Kidney (tissue), 13 donors: ENCODE measurements at regions not wholly inside any gene's neighbourhood (a gene's known extent, or its start where the extent isn't known, plus 50 kb on each side); places are given as distances from the start of the nearest gene placed in this dataset.

Experiments
- DNase-seq, 5 donors: peaks; one replicate each; pipeline ENCODE4 v3.0.0-alpha.2; 2013 to 2020
- FAIRE-seq: peaks from 2 replicates; lab custom pipeline; 2012; peaks lifted over from hg19 to GRCh38; lab: Jason Lieb, UNC
- H3K27ac ChIP-seq, 2 donors: one replicate each; pipeline ENCODE4 v1.7.0; 2013; ENCODE audit warnings: low read depth in 2 of 2, low read length in 2 of 2, inconsistent platforms in 1 of 2
- H3K27me3 ChIP-seq: one replicate; pipeline ENCODE4 v1.7.1; 2013; ENCODE audit warnings: low read length, inconsistent platforms; ENCODE audit not compliant: control insufficient read depth, insufficient read depth
- H3K36me3 ChIP-seq, 3 donors: one replicate each; pipeline versions ENCODE4 v1.7.0 to v1.7.1; 2013; ENCODE audit warnings: low read length in 3 of 3, control low read depth in 1 of 3, inconsistent platforms in 1 of 3; ENCODE audit not compliant: insufficient read depth in 3 of 3, control insufficient read depth in 2 of 3
- H3K4me1 ChIP-seq, 3 donors: one replicate each; pipeline versions ENCODE4 v1.7.0 to v1.7.1; 2013; ENCODE audit warnings: low read length in 3 of 3, inconsistent platforms in 1 of 3, low read depth in 1 of 3; ENCODE audit not compliant: control insufficient read depth in 2 of 3, insufficient read depth in 2 of 3
- H3K4me3 ChIP-seq, 3 donors: one replicate each; pipeline versions ENCODE4 v1.7.0 to v1.8.1; 2013; ENCODE audit warnings: low read length in 3 of 3, control low read depth in 1 of 3, inconsistent platforms in 1 of 3
- H3K9ac ChIP-seq, 3 donors: one replicate each; pipeline versions ENCODE4 v1.7.0 to v1.7.1; 2013; ENCODE audit warnings: low read length in 3 of 3, control low read depth in 1 of 3, inconsistent platforms in 1 of 3
- H3K9me3 ChIP-seq, 3 donors: one replicate each; pipeline versions ENCODE4 v1.7.0 to v1.7.1; 2013; ENCODE audit warnings: low read length in 3 of 3, control low read depth in 1 of 3, inconsistent platforms in 1 of 3; ENCODE audit not compliant: control insufficient read depth in 2 of 3, insufficient read depth in 1 of 3
- CTCF ChIP-seq: IDR thresholded peaks from 3 replicates; pipeline ENCODE4 v1.5.1; 2012; ENCODE audit warnings: mild to moderate bottlenecking, moderate library complexity, borderline replicate concordance; ENCODE audit not compliant: insufficient read depth; ENCODE audit errors: extremely low read depth
- intact Hi-C: fragments of 100-400 bp; cut with DNase I; formaldehyde crosslinking; loops from one replicate; pipeline ENCODE4 v1.11.1; 2022
- donor health status: control.
- donor health status: control.
- donor health status: control.
- donor health status: control.
- donor health status: control.
- donor health status: DM: yes; HTN: yes; CAD: no.
- donor health status: Normal renal cell carcinoma (clear cell type).

GRCh38 chr2:118732432-118732831 lies 115.0 kb downstream of the EN1 start:
- no peak for TF ChIP-seq CTCF
- Histone ChIP-seq H3K9me3 (no peaks in the 10 kb centered on the region), H3K9ac (no peak overlapping the region), H3K27ac (no peak overlapping the region), H3K4me3 (no peak overlapping the region), H3K36me3 (no peaks in the 10 kb centered on the region), H3K4me1 (no peaks in the 10 kb centered on the region), H3K27me3 (no peaks in the 10 kb centered on the region)
- intact Hi-C loops: no loop called here
- DNase-seq (no peak), FAIRE-seq (no peak)

- no peaks in the 10 kb centered on the region for H3K27me3 ChIP-seq
- DNase-seq: no peak
- no peak overlapping the region for H3K27ac ChIP-seq
- no peak overlapping the region for H3K4me3 ChIP-seq
- intact Hi-C loops: no loop called here
- no peaks in the 10 kb centered on the region for H3K9me3 ChIP-seq
- H3K9ac ChIP-seq: no peak overlapping the region
- no peak for FAIRE-seq
- TF ChIP-seq CTCF: no peak
- H3K36me3 ChIP-seq: no peaks in the 10 kb centered on the region
- no peaks in the 10 kb centered on the region for H3K4me1 ChIP-seq
Observed at GRCh38 chr2:118731413-118731812, 116.0 kb downstream of the EN1 start.

- no peak for TF ChIP-seq CTCF
- H3K36me3 ChIP-seq: no peaks in the 10 kb centered on the region
- no peaks in the 10 kb centered on the region for H3K9me3 ChIP-seq
- H3K4me1 ChIP-seq: no peaks in the 10 kb centered on the region
- intact Hi-C loops: no loop called here
- DNase-seq (no peak), FAIRE-seq (no peak)
- no peaks in the 10 kb centered on the region for H3K27me3 ChIP-seq
- H3K9ac ChIP-seq: no peak overlapping the region
- no peak overlapping the region for H3K4me3 ChIP-seq
- H3K27ac ChIP-seq: no peak overlapping the region
Observed at GRCh38 chr2:118730405-118730804, 117.0 kb downstream of the EN1 start.

- Histone ChIP-seq H3K9me3 (no peaks in the 10 kb centered on the region), H3K9ac (no peak overlapping the region), H3K4me3 (no peak overlapping the region), H3K4me1 (no peaks in the 10 kb centered on the region), H3K27me3 (no peaks in the 10 kb centered on the region), H3K36me3 (no peaks in the 10 kb centered on the region), H3K27ac (no peak overlapping the region)
- intact Hi-C loops: no loop called here
- FAIRE-seq (no peak), DNase-seq (no peak)
- TF ChIP-seq CTCF: no peak
Observed at GRCh38 chr2:118729760-118730159, 117.7 kb downstream of the EN1 start.
